H9 (cell line): ENCODE measurements at regions not wholly inside any gene's neighbourhood (a gene's known extent, or its start where the extent isn't known, plus 50 kb on each side); places are given as distances from the start of the nearest gene placed in this dataset.

Source experiments
- DNase-seq: peaks from one replicate; pipeline ENCODE4 v3.0.0-alpha.2; 2017
- H2AFZ ChIP-seq: one replicate; pipeline ENCODE4 v1.6.1; 2013; ENCODE audit warnings: mild to moderate bottlenecking, low read length, control low read depth, moderate library complexity
- H2AK5ac ChIP-seq: 2 replicates; pipeline ENCODE4 v1.6.1; 2013; ENCODE audit warnings: low read length, control low read depth, mixed read lengths; ENCODE audit not compliant: insufficient read length
- H2BK120ac ChIP-seq: one replicate; pipeline ENCODE4 v1.6.1; 2013; ENCODE audit warnings: low read depth, mild to moderate bottlenecking, low read length, control low read depth, inconsistent platforms; ENCODE audit not compliant: poor library complexity, severe bottlenecking
- H2BK12ac ChIP-seq: 2 replicates; pipeline ENCODE4 v1.6.1; 2013; ENCODE audit warnings: low read length, control low read depth, mixed read lengths, low read depth; ENCODE audit not compliant: insufficient read length
- H2BK15ac ChIP-seq: 2 replicates; pipeline ENCODE4 v1.6.1; 2013; ENCODE audit warnings: low read depth, low read length, control low read depth
- H2BK20ac ChIP-seq: one replicate; pipeline ENCODE4 v1.6.1; 2013; ENCODE audit warnings: low read depth, mild to moderate bottlenecking, low read length, control low read depth, inconsistent platforms; ENCODE audit not compliant: poor library complexity, severe bottlenecking
- H2BK5ac ChIP-seq: 2 replicates; pipeline ENCODE4 v1.6.1; 2013; ENCODE audit warnings: low read length, control low read depth, mixed read lengths; ENCODE audit not compliant: insufficient read length
- H3K14ac ChIP-seq: 2 replicates; pipeline ENCODE4 v1.6.1; 2013; ENCODE audit warnings: low read length, control low read depth; ENCODE audit not compliant: insufficient read depth
- H3K18ac ChIP-seq: 2 replicates; pipeline ENCODE4 v1.6.1; 2013; ENCODE audit warnings: low read depth, mild to moderate bottlenecking, mixed read lengths, low read length, control low read depth; ENCODE audit not compliant: insufficient read length
- H3K23ac ChIP-seq: 2 replicates; pipeline ENCODE4 v1.6.1; 2013; ENCODE audit warnings: low read length, control low read depth, mixed read lengths, low read depth; ENCODE audit not compliant: insufficient read length
- H3K23me2 ChIP-seq: 2 replicates; pipeline ENCODE4 v1.6.1; 2013; ENCODE audit warnings: low read depth, mild to moderate bottlenecking, mixed read lengths, low read length, control low read depth; ENCODE audit not compliant: insufficient read length, poor library complexity, severe bottlenecking
- H3K27ac ChIP-seq: 2 replicates; pipeline ENCODE4 v1.5.1; 2013; ENCODE audit warnings: low read length, control low read depth, mixed read lengths, low read depth; ENCODE audit not compliant: insufficient read length
- H3K27me3 ChIP-seq: 2 replicates; pipeline ENCODE4 v1.6.1; 2013; ENCODE audit warnings: low read length, control low read depth, inconsistent platforms; ENCODE audit not compliant: insufficient read depth
- H3K4ac ChIP-seq: 2 replicates; pipeline ENCODE4 v1.6.1; 2013; ENCODE audit warnings: low read depth, mild to moderate bottlenecking, control low read depth, inconsistent platforms, low read length, moderate library complexity
- H3K4me1 ChIP-seq: 2 replicates; pipeline ENCODE4 v1.6.1; 2013; ENCODE audit warnings: low read length, control low read depth, inconsistent platforms; ENCODE audit not compliant: insufficient read depth
- H3K4me2 ChIP-seq: 2 replicates; pipeline ENCODE4 v1.6.1; 2013; ENCODE audit warnings: low read length, control low read depth, mixed read lengths; ENCODE audit not compliant: insufficient read length, insufficient read depth
- H3K56ac ChIP-seq: 2 replicates; pipeline ENCODE4 v1.6.1; 2013; ENCODE audit warnings: low read depth, mild to moderate bottlenecking, mixed read lengths, low read length, control low read depth; ENCODE audit not compliant: insufficient read length
- H3K79me1 ChIP-seq: 2 replicates; pipeline ENCODE4 v1.6.1; 2013; ENCODE audit warnings: low read depth, mild to moderate bottlenecking, moderate library complexity, low read length, control low read depth, inconsistent platforms; ENCODE audit not compliant: insufficient read depth, poor library complexity, severe bottlenecking
- H3K79me2 ChIP-seq: 2 replicates; pipeline ENCODE4 v1.6.1; 2013; ENCODE audit warnings: low read length, control low read depth, inconsistent platforms; ENCODE audit not compliant: insufficient read depth
- H3K9ac ChIP-seq: 2 replicates; pipeline ENCODE4 v1.6.1; 2013; ENCODE audit warnings: low read length, control low read depth, mixed read lengths; ENCODE audit not compliant: insufficient read length; ENCODE audit errors: extremely low read depth
- H3K9me3 ChIP-seq: one replicate; pipeline ENCODE4 v1.6.1; 2013; ENCODE audit warnings: low read depth, low read length, inconsistent platforms; ENCODE audit not compliant: control insufficient read depth
- H3T11ph ChIP-seq: one replicate; pipeline ENCODE4 v1.6.1; 2013; ENCODE audit warnings: mild to moderate bottlenecking, low read length, control low read depth, inconsistent platforms
- H4K20me1 ChIP-seq: one replicate; pipeline ENCODE4 v1.6.1; 2013; ENCODE audit not compliant: control insufficient read depth, insufficient read length, insufficient read depth
- H4K5ac ChIP-seq: 2 replicates; pipeline ENCODE4 v1.6.1; 2013; ENCODE audit warnings: low read depth, mild to moderate bottlenecking, mixed read lengths, low read length, control low read depth; ENCODE audit not compliant: insufficient read length
- H4K8ac ChIP-seq: replicated peaks from 2 replicates; pipeline ENCODE4 v1.6.1; 2013; ENCODE audit warnings: low read length, control low read depth, mixed read lengths, low read depth; ENCODE audit not compliant: insufficient read length
- H4K91ac ChIP-seq: 2 replicates; pipeline ENCODE4 v1.6.1; 2013; ENCODE audit warnings: low read depth, mild to moderate bottlenecking, moderate library complexity, mixed read lengths, low read length, control low read depth; ENCODE audit not compliant: insufficient read length
- H3K27ac Mint-ChIP-seq, 3 experiments: 2 replicates in 2 of 3; 3 replicates in 1 of 3; pipeline ENCODE4 v1.8.0; 2020 to 2021; ENCODE audit warnings: mixed read lengths in 3 of 3, mild to moderate bottlenecking in 1 of 3, moderate library complexity in 1 of 3
- H3K27me3 Mint-ChIP-seq: 2 replicates; pipeline ENCODE4 v1.8.0; 2021; ENCODE audit warnings: low read depth, mild to moderate bottlenecking, moderate library complexity, mixed read lengths
- H3K36me3 Mint-ChIP-seq, 3 experiments: 2 replicates in 2 of 3; 3 replicates in 1 of 3; pipeline ENCODE4 v1.8.0; 2020 to 2021; ENCODE audit warnings: low read depth in 3 of 3, mixed read lengths in 3 of 3; ENCODE audit not compliant: insufficient read depth in 1 of 3
- H3K4me1 Mint-ChIP-seq, 2 experiments: 2 replicates each; pipeline ENCODE4 v1.8.0; 2020; ENCODE audit warnings: mixed read lengths in 2 of 2
- H3K4me3 Mint-ChIP-seq, 2 experiments: 2 replicates in 1 of 2; 3 replicates in 1 of 2; pipeline ENCODE4 v1.8.0; 2020 to 2021; ENCODE audit warnings: mild to moderate bottlenecking in 2 of 2, mixed read lengths in 2 of 2, moderate library complexity in 1 of 2
- H3K9me3 Mint-ChIP-seq, 2 experiments: 2 replicates in 1 of 2; 3 replicates in 1 of 2; pipeline ENCODE4 v1.8.0; 2020; ENCODE audit warnings: mild to moderate bottlenecking in 2 of 2, mixed read lengths in 2 of 2, moderate library complexity in 1 of 2
- WGBS: extraction: QIAGEN DNeasy Blood & Tissue Kit; methylation state at CpG from one replicate; pipeline ENCODE4 v1.1.7; 2013; ENCODE audit warnings: missing lambda C conversion rate, low lambda C conversion rate, mixed read lengths; ENCODE audit not compliant: insufficient read length; ENCODE audit errors: extremely low coverage; 5-methylcytosine and 5-hydroxymethylcytosine counted together
- TF ChIP-seq, protein P1 (sequence below): fragments of 200-600 bp; sonication (generic); conservative IDR thresholded peaks from 3 replicates; pipeline ENCODE4 v1.8.0; 2021; ENCODE audit warnings: antibody characterized with exemption, mild to moderate bottlenecking

DNA sequence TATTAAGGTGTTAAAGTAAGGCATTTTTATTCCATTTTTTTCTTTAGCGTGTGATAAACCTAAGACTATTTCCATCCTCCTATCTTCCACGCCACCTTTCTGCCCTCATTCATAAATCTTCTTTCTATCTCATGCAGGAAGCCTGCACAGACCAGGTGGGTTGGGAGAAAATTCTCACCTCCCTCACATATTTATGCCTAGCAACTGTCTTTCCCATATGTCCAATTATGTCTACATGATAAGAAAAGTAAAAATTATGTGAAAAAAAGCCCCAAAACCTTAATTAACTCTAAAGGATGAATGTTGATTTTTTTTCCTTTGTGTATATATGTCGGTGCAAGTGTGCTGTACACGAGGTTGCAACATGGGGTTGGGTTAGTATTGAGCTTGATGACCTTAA lies 225.6 kb upstream of the GCFC2 start:
- no peak overlapping the region for H2AFZ ChIP-seq
- H2BK12ac ChIP-seq = no peak overlapping the region
- H2BK120ac ChIP-seq = no peak overlapping the region
- H3K4ac ChIP-seq = no peak overlapping the region
- H3K4me1 ChIP-seq = no peaks in the 10 kb centered on the region
- Mint-ChIP-seq H3K9me3 (peaks cover 10 to 13% of the 10 kb centered on the region in 2 experiments), H3K4me3 (no peak overlapping the region), H3K27me3 (no peaks in the 10 kb centered on the region), H3K4me1 (no peaks in the 10 kb centered on the region), H3K36me3 (peaks cover 4 to 7% (median 4%) of the 10 kb centered on the region in 3 experiments; a peak in 6 of 7 replicates), H3K27ac (no peak overlapping the region)
- H3K9me3 ChIP-seq = peaks cover 2% of the 10 kb centered on the region
- H3T11ph ChIP-seq = no peak overlapping the region
- no peaks in the 10 kb centered on the region for H3K79me1 ChIP-seq
- TF ChIP-seq, protein P1, sequence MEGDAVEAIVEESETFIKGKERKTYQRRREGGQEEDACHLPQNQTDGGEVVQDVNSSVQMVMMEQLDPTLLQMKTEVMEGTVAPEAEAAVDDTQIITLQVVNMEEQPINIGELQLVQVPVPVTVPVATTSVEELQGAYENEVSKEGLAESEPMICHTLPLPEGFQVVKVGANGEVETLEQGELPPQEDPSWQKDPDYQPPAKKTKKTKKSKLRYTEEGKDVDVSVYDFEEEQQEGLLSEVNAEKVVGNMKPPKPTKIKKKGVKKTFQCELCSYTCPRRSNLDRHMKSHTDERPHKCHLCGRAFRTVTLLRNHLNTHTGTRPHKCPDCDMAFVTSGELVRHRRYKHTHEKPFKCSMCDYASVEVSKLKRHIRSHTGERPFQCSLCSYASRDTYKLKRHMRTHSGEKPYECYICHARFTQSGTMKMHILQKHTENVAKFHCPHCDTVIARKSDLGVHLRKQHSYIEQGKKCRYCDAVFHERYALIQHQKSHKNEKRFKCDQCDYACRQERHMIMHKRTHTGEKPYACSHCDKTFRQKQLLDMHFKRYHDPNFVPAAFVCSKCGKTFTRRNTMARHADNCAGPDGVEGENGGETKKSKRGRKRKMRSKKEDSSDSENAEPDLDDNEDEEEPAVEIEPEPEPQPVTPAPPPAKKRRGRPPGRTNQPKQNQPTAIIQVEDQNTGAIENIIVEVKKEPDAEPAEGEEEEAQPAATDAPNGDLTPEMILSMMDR = no peak
- no peak overlapping the region for H3K27ac ChIP-seq
- H4K8ac ChIP-seq = no peak overlapping the region
- H4K91ac ChIP-seq = no peak overlapping the region
- no peak overlapping the region for H3K18ac ChIP-seq
- H3K56ac ChIP-seq = no peak overlapping the region
- H3K9ac ChIP-seq = no peak overlapping the region
- no peaks in the 10 kb centered on the region for H3K79me2 ChIP-seq
- no peak overlapping the region for H3K14ac ChIP-seq
- H2BK20ac ChIP-seq = no peak overlapping the region
- no peak for DNase-seq
- no peak overlapping the region for H3K4me2 ChIP-seq
- no peaks in the 10 kb centered on the region for H4K20me1 ChIP-seq
- no peak overlapping the region for H2BK5ac ChIP-seq
- no peaks in the 10 kb centered on the region; the same call in 1 of the 2 replicates for H3K27me3 ChIP-seq
- no peak overlapping the region for H4K5ac ChIP-seq
- WGBS = no CpG with 5 or more reads among the region's 4 CpGs
- H3K23me2 ChIP-seq = no peaks in the 10 kb centered on the region
- no peak overlapping the region for H3K23ac ChIP-seq
- H2AK5ac ChIP-seq = no peak overlapping the region
- no peak overlapping the region for H2BK15ac ChIP-seq
